HG03108 (cell line): ENCODE measurements at regions not wholly inside any gene's neighbourhood (a gene's known extent, or its start where the extent isn't known, plus 50 kb on each side); places are given as distances from the start of the nearest gene placed in this dataset.
"Not testable (repeated sequence)": the region's sequence is repeated elsewhere in the genome, so short reads cannot be mapped to it uniquely, and the experiment has no call there.

ENCODE experiments used
- ATAC-seq: cut with Tn5 transposase; IDR thresholded peaks from one replicate; pipeline ENCODE4 v1.9.1; 2021; ENCODE audit warnings: moderate library complexity; ENCODE audit not compliant: unreplicated experiment

DNA sequence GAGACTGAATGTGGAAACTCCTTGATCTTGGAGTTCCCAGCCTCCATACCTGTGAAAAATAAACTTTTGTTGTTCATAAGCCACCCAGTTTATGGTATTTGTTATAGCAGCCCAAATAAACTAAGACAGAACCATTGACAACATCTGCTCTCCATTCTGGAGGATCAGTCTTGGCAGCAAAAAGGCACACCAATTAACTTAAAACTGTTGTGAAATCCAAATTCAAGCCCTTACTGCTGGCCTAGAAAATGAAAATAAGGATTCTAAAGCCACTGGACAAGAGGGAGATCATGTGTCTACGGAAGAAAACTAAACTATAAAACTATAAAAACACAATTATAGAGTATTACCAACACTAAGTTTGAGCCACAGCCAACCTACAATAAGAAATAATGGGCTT, 172.1 kb upstream of the RNPC3 start:
- ATAC-seq = no peak

DNA sequence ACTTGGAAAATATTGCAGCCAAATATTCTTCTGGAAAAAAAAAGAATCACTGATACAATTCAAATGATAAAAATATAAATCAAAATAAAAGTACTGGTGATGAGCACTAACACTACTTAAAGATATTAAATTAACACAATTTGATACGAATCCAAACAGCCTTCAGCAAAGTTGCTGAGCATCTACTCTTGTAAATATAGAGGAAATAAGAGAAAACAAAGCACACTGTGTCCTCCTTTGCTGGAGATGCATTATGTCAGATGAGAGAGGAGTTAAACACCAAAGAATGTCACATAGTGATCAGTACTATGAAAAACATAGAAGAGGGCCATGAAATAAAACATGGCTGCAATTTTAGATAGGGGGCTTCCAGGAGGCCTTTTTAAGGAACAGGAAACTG, 177.4 kb upstream of the RNPC3 start:
- no peak for ATAC-seq

DNA sequence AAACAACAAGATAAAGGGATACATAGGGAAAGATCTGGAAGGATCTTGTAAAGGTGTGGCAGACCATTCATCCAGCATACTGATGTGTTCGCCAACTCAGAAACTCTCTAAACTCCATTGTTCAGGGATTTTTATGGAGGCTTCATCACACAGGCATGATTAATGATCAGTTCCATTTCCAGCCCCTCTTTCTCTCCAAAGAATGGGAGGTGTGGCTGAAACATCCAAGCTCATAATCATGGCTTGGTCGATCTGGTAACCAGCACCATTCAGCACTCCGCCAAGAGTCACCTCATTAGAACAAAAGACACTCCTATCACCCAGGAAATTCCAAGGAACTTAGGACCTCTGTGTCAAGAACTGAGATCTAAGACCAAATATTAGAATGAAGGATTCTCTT, 180.6 kb upstream of the RNPC3 start:
- no peak for ATAC-seq

DNA sequence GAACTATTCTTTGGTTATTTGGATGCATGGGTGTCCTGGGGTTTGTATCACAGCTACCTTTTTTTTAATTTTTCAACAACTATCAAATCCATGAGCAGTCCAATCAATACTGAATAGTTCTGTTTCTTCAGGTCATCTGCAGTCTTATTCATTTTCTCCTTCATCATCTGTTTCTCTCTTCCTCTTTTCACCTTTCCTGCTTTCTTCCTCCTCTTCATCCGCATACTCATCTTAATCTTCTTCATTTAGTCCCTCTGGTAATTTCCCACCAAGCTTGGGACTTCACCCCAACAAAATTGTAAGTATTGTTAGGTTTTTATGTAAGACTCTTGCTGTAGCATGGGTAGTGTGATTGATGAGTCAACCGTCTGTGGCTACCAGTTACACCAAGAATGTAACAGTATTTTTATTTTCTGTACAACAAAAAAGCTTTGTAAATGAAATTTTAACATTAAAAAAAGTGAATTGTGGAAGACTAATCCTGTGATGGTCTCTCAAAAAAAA, 184.1 kb upstream of the RNPC3 start:
- ATAC-seq = no peak

DNA sequence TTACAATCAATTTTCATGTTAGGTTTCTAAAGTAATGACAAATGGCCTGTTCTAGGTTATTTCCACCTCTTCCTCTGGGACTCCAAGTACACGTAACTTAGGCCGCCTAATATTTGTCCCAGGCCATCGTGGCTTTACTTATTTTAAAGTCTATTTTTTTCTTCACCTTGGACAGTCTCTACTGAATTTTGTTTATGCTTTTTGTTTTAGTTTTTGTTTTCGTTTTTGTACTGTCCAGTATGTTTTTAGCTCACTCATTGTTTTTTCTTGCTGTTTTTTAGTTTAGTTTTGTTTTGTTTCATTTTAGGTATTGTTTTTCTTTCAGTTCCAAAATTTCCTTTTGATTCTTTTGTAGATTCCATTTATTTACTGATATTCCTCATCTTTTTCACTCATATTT, 187.7 kb upstream of the RNPC3 start:
- no peak for ATAC-seq

DNA sequence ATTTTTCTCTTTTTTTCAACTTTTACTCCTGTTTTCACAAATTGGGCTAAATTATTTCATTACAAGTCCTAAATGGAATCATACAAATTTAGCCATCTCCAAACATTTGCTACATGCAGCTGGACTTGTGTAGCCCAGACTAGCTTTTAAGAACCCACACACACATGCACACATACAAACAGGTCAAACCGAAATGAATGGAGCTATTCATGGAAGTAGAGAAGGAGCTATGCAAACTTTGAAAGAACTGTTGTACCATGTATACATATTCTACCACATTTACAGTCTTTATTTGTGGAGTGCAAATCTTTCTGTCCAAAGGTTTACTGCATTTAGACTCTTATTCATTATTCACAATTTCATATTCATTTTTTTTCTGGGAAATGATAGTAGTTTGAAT, 189.1 kb upstream of the RNPC3 start:
- ATAC-seq = no peak

DNA sequence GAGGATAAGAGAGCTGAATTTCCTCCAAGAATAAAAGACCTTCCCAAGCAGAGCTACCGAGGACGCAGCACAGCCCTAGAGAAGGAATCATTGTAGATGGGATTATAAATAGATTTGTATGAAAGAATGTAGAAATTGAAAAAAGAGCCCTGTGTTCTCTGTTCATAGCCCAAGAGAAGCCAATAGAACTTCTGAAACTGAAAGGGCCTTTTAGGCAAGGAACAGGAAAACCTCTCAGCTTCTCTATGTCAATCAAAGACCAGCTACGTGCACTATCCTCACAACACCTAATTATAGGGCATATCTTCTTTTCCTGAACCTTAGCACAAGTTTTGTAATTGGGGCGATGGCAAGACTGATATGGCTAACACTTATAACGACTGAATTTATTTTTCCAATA, 192.4 kb upstream of the RNPC3 start:
- ATAC-seq = peak; percentile 79

DNA sequence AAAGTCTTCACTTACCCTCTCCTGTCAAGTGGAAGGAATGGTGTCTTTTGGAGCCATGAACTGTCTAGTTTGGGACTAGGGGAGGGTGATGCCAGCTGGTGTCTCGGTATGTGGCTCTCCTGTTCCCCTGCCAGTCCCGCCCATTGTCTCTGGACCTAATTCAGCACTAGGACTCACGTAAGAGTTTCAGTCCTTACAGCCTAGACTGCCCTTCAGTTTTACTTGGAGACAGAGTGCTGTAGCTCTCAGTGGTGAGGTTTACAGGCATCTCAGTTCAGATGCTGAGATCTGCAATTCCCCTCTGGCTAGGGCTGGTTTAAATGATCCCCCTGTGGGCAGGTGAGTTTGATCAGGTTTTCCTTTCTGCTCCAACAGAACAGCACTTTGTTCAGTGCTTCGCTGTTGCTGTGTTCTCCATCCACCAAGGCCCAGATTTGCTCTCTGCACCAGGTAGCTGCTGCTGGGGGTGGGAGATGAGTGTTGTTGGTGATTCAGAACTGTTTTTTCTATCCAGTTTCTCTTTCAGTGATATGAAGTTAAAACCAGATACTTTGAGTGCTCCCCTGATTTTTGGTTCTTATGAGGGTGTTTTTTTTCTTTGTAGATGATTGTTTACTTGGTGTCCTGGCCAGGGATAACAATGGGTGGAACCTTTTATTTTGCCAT, 198.3 kb upstream of the RNPC3 start:
- no peak for ATAC-seq

DNA sequence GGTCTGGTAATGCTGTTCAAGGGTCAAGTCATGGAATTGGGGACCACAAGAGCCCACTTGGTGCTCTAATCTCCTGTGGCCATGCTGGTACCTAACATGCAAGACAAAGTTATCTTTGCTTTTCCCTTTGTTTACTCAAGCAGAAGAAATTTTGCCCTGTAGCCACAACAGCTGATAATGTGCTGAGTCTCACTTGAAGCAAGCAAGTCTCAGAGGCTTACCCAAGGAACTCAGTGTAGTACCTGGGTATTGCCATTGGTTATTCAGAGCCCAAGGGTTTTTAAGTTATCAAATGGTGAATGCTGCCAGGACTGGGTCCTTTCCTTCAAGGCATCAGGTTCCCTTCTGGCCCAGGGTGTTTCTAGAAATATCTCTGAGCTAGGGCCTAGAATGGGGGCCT, 198.9 kb upstream of the RNPC3 start:
- ATAC-seq = no peak

DNA sequence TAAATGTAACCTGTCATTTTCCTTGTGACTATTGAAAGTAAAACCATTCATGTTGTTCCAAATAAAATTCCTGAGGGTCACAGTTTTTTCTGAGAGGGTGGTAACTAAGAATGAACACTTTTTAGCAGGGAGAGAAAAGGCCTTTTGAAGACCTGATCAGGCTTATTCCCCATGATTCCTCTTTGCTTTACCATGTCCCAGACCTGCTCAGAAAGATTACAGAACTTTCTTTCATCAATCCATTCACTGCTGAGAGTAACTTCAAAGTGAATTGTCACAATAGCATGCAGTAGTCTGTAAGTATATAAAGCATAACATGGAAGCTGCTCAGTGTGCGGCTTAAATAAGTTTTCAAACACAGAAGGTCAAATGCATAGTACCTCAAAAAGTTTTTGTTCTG, 201.5 kb upstream of the COL11A1 start:
- no peak for ATAC-seq

DNA sequence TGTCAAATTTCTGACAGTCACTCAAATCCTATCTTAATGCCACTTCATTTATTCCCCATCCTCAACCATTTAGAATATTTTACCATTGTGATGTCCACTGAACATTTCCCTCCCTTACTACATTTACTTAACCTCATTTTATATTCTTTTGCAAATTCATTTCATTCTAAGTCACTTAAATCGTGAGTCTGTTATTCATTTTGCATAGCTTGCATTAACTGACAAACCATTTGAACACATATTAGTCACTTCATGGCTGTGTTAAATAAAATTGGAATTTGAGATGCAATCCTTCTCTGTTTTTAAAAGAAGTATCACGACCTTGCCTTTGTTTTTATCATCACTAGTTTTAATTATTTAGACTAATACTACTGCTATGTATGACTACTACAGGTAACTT, 199.4 kb upstream of the COL11A1 start:
- ATAC-seq = no peak

DNA sequence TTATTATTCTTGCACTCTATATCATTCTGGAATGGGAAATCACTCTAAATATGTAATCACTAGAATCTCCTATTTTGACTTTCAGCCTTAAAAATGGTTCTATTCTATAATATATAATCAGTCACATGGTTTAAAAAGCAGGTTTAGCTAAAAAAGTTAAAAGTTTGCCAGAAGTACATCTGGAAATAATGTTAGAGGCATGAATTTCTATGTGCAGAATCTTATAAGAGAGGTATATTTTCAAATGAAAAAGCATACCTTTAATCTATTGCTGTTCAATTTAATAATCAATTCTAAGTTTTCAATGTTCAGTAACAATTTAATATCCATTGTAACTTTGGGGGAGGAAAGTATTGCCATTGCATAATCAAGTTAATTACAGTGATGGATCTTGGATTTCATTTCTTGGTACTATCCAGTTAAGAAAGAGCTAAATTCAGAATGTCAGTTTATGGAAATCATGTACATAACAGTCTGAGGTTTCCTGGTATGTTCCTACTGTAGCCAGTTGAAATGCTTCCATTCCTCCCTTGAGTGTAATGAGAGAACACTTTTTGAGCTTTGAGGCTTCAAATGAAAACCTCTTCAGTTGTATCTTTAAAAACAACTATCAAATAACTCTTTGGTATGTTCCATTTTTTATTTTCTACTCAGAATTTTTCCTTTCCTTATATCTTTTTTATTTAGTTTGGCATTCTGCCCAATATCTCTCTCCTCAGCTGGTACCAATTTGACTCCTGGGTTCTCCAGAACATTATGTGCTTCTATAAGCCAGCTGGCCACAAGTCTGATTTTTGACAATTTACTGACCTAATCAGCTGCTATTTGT, 175.7 kb upstream of the COL11A1 start:
- ATAC-seq = no peak

DNA sequence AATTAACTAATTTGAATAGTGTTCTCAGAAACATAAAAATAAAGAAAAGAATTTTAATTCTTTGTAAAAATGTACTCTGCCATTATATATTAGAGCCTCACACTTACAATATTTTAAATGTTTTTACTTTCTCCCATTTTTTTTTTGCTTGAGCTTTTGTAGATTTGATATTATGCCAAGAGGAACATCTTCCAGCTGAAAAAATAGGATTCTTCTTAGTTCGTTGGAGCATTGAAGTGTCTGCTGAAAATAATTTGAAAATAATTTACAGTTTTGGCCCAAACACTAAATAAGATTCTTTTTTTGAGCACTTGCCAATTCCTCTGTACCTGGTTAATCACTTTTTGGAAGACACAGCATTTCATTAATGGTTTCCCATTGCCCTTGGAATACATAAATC, 175.0 kb upstream of the COL11A1 start:
- no peak for ATAC-seq

DNA sequence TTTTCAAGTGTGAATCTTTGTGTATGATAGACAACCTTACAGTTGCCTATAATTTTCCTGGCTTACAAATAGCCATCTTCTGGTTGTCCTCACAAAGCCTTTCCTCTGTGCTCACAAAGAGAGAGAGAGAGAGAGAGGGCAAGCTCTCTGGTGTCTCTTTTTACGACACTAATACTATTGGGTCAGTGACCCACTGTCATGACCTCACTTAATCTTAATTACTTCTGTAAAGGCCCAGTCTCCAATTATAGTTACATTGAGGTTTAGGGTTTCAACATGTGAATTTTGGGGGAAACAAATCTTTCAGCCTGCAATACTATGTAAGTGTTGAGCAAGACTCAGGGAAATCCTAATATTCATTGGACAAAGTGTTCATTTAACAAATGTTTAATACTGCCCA, 167.4 kb upstream of the COL11A1 start:
- ATAC-seq = no peak

DNA sequence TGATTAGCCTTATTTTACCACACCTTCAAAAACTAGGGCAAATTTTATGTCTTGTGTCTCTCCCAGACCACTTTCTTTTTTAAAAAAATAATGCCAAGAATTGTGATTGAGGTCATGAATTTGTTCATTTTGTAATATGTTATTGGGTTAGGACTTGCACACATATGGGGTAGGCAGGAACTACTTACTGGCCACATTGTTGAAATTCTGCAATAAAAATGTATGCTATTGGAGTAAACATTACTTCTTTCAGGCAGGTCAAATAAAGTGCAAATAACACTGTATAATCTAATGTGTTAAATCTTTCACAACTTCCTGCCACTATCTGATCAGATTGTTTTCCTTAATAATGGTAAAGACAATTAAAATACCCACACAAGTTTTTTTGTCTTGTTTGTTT, 166.6 kb upstream of the COL11A1 start:
- no peak for ATAC-seq

DNA sequence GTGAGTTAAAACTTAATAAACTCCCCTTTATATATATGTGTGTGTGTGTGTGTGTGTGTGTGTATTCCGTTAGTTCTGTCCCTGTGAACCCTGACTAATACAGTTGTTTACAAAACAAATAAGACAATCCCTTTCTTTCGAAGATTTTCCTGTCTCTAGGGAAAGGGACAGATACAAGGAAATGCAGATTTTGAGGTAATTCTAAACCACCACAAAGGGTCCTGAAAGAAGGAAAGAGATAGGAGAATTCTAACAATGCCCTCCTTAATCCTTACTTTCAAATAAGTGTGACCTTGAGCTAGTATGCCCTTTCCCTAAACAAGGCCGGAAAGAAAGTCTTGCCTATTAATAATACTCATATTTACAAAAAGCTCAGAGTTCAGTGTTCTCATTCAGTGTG, 164.8 kb upstream of the COL11A1 start:
- ATAC-seq = no peak

DNA sequence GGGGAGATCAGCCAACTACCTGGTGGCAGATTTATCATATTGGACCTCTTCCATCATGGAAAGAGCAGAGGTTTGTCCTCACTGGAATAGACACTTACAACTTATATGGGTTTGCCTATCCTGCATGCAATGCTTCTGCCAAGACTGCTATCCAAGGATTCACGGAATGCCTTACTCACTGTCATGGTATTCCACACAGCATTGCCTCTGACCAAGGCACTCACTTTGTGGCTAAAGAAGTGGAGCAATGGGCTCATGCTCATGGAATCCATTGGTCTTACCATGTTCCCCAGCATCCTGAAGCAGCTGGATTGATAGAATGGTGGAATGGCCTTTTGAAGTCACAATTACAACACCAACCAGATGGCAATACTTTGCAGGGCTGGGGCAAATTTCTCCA, 163.1 kb upstream of the COL11A1 start:
- ATAC-seq = not testable (repeated sequence)

DNA sequence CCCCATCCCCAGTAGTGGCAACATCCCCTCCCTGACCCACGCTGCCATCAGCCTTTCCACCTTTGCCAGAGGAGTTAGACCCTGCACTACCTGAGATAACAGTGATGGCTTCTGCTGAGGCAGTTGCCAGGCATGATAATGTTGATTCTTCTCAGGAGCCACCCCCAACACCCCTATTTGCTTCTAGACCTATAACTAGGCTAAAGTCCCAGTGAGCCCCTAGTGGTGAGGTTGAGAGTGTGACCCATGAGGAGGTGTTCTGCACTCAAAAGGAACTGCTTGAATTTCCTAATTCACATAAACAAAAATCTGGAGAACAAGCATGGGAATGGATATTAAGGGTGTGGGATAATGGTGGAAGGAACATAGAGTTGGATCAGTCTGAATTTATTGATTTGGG, 159.6 kb upstream of the COL11A1 start:
- no peak for ATAC-seq

DNA sequence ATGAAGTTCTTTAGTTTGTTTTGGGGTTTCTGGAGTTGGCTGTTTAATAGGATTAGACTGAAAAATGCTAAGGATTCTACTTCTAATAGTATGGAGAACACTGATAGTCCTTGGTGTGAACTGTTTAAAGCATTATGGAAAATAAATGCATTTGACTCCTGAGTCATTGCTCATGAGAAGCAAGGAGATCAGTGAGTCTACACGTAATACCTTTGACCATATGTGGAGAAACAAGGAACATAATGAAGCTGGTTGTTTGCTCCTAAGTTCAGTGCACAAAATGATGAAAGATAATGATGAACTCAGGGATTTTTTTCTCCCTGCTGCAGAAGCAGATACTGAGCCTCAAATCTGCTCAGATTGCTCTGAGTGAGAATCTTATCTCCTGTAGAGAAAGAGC, 158.9 kb upstream of the COL11A1 start:
- no peak for ATAC-seq

DNA sequence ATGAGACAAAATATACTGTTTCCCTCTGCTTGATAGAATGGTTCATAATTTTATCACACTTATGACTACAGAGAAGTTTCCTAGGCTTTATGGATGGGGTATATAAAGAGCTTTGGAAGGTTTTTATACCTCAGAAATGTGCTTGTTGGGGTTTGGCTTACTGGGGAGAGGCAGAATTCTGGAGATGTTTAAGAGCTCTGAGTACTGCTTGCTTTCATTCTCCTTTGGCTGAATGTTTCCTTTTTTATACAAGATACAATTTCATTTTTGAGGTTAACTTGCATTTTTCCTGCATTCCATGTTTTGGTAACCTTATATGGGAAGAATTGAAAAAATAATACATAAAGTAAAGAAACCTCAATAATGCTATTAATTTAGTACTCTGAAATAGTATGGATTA, 157.7 kb upstream of the COL11A1 start:
- ATAC-seq = no peak

DNA sequence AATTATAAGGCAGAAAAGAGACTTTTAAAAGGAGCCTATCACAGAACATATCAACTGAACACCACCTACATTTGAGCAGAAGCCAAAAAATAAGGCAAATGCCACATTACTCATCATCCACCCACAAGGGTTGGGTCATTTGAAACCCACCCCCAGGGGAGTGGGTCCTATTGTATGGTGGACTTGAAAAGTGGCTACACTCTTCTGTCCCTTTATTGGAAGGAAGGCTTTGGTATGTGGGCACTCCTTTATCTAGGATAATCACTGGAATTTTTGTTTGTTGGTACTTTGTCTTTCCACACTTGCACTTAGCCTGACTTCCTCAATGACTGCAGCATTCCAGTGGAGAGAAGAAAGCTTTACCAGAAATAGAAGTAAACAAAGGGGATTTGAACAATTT, 157.2 kb upstream of the COL11A1 start:
- ATAC-seq = no peak

DNA sequence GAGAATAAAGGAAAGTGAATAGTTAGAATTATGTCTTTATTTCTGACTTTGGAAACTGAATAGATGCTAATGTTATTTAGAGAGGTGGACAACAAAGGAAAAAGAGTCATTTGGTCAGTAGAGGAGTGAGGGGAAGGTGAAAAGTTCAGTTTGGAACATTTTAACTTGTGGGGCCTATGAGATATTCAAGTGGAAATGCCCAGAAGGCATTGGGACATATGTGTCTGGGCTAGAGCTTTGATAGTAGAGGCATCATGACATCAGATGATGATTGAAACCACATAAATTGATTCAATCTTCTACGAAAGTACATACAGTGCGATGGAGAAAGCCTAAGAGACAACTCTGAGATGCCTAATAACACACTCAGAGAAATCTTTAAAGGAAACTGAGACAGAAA, 151.7 kb upstream of the COL11A1 start:
- no peak for ATAC-seq

DNA sequence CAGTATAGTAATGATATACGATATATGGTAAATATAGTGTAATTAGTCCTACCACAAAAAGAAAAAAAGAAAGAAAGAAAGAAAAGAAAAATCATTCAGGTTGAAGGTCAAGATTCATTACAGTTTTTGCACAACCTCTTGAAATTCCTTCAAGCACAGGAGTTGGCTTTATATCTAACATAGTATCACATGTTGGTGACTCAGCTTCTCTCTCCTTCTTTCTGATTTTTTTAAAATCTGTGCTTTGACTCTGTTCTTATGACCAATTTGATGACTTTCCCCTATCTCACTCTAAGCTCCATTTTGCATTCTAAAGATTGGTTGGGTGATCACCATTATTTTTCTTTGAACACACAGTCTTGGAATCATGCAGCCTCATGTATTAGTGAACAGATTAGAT, 148.2 kb upstream of the COL11A1 start:
- ATAC-seq = no peak
